Stomach (tissue), 8 donors: ENCODE measurements at regions not wholly inside any gene's neighbourhood (a gene's known extent, or its start where the extent isn't known, plus 50 kb on each side); places are given as distances from the start of the nearest gene placed in this dataset.

Experiments
- DNase-seq, 2 donors: peaks; one replicate each; pipeline versions ENCODE4 v3.0.0 to v3.0.0-alpha.2; 2013 to 2019
- H3K27ac ChIP-seq, 5 donors: fragments of 200-600 bp in 4 of 5; sonication (generic) in 4 of 5; one replicate each; pipeline ENCODE4 v1.5.1; 2013 to 2019; ENCODE audit warnings: mild to moderate bottlenecking in 1 of 5, moderate library complexity in 1 of 5
- H3K27me3 ChIP-seq, 3 donors: fragments of 200-600 bp; sonication (generic); one replicate each; pipeline ENCODE4 v1.5.1; 2017 to 2019; ENCODE audit warnings: mixed run types in 1 of 3
- H3K36me3 ChIP-seq, 4 donors: fragments of 200-600 bp; sonication (generic); 1 replicate in 3 of 4; 2 replicates in 1 of 4; pipeline ENCODE4 v1.5.1; 2016 to 2019
- H3K4me1 ChIP-seq, 4 donors: fragments of 200-600 bp; sonication (generic); one replicate each; pipeline ENCODE4 v1.5.1; 2016 to 2019
- H3K4me3 ChIP-seq, 4 donors: fragments of 200-600 bp; sonication (generic) in 3 of 4; one replicate each; pipeline ENCODE4 v1.5.1; 2016 to 2019; ENCODE audit warnings: mild to moderate bottlenecking in 1 of 4
- H3K9me3 ChIP-seq, 4 donors: fragments of 200-600 bp; sonication (generic); one replicate each; pipeline ENCODE4 v1.5.1; 2016 to 2019
- CTCF ChIP-seq, 7 experiments: fragments of 450-650 bp in 4 of 7; fragments of 200-600 bp in 3 of 7; sonication (generic) in 3 of 7; IDR thresholded peaks; one replicate each; pipeline ENCODE4 v1.5.1; 2016 to 2019; ENCODE audit warnings: antibody characterized with exemption in 7 of 7, control low read depth in 2 of 7, mild to moderate bottlenecking in 1 of 7
- EP300 ChIP-seq: sonication (generic); formaldehyde crosslinking; IDR thresholded peaks from one replicate; pipeline ENCODE4 v1.6.1; 2017; ENCODE audit warnings: antibody characterized with exemption
- POLR2A ChIP-seq, 4 donors: fragments of 450-650 bp; IDR thresholded peaks; one replicate each; pipeline ENCODE4 v1.6.1; 2016; ENCODE audit warnings: antibody characterized with exemption in 4 of 4, control low read depth in 2 of 4, mild to moderate bottlenecking in 1 of 4, moderate library complexity in 1 of 4
- POLR2AphosphoS5 ChIP-seq, 3 donors: sonication (generic); formaldehyde crosslinking; IDR thresholded peaks; one replicate each; pipeline ENCODE4 v1.6.1; 2016; ENCODE audit warnings: antibody characterized with exemption in 3 of 3
- WGBS, 5 donors: extraction: QIAGEN DNeasy Blood & Tissue Kit in 3 of 5; methylation state at CpG; one replicate each; pipeline versions ENCODE4 v1.1.5 to v1.1.7; 2013 to 2018; 5-methylcytosine and 5-hydroxymethylcytosine counted together
- intact Hi-C: fragments of 100-400 bp; cut with DNase I; formaldehyde crosslinking; loops from one replicate; pipeline ENCODE4 v1.15.1; 2023; ENCODE audit warnings: low total_unique reads
- donor health status: healthy with polysubstance abuse.
- donor health status: Bipolar disorder and iron deficiency.
- donor health status: healthy.

GRCh38 chr10:129094233-129094632 is 372.8 kb upstream of the MGMT start:
- H3K27ac ChIP-seq = no peak overlapping the region
- H3K27me3 ChIP-seq = no peaks in the 10 kb centered on the region
- peaks cover 0 to 20% (median 2%) of the 10 kb centered on the region in 4 donors for H3K4me1 ChIP-seq
- no peaks in the 10 kb centered on the region for H3K9me3 ChIP-seq
- DNase-seq = no peak
- H3K4me3 ChIP-seq = no peak overlapping the region
- intact Hi-C loops = no loop called here
- TF ChIP-seq POLR2AphosphoS5 (IDR thresholded peaks at IDR 0.05) (no peak), POLR2A (IDR thresholded peaks at IDR 0.05) (no peak), CTCF (IDR thresholded peaks at IDR 0.05) (no peak), EP300 (no peak)
- H3K36me3 ChIP-seq = no peaks in the 10 kb centered on the region
- WGBS, 5 donors = 81 to 89% (median 84%) methylated on average over 6 of the region's 6 CpGs

GRCh38 chr10:129094861-129095260 is 372.2 kb upstream of the MGMT start:
- intact Hi-C loops = no loop called here
- TF ChIP-seq EP300 (no peak), POLR2AphosphoS5 (IDR thresholded peaks at IDR 0.05) (no peak), POLR2A (IDR thresholded peaks at IDR 0.05) (no peak), CTCF (IDR thresholded peaks at IDR 0.05) (no peak)
- Histone ChIP-seq H3K36me3 (no peaks in the 10 kb centered on the region), H3K9me3 (no peaks in the 10 kb centered on the region), H3K4me1 (peaks cover 0 to 20% (median 2%) of the 10 kb centered on the region in 4 donors), H3K27me3 (no peaks in the 10 kb centered on the region), H3K4me3 (no peak overlapping the region), H3K27ac (no peak overlapping the region)
- WGBS, 5 donors = 56 to 87% (median 81%) methylated on average over 2 of the region's 2 CpGs
- DNase-seq = no peak

- 76 to 92% (median 87%) methylated on average over 7 of the region's 7 CpGs for WGBS, 5 donors
- peaks cover 0 to 20% (median 2%) of the 10 kb centered on the region in 4 donors for H3K4me1 ChIP-seq
- no peak overlapping the region for H3K4me3 ChIP-seq
- H3K9me3 ChIP-seq = no peaks in the 10 kb centered on the region
- peak overlapping the region in 1 of 5 donors; percentile 1 for H3K27ac ChIP-seq
- intact Hi-C loops = no loop called here
- TF ChIP-seq CTCF (IDR thresholded peaks at IDR 0.05) = no peak
- TF ChIP-seq POLR2A (IDR thresholded peaks at IDR 0.05) = no peak
- no peak for TF ChIP-seq POLR2AphosphoS5 (IDR thresholded peaks at IDR 0.05)
- TF ChIP-seq EP300 = no peak
- no peaks in the 10 kb centered on the region for H3K36me3 ChIP-seq
- no peak for DNase-seq
- H3K27me3 ChIP-seq = no peaks in the 10 kb centered on the region
Observed at GRCh38 chr10:129095680-129096064, 371.4 kb upstream of the MGMT start.

GRCh38 chr10:129096065-129096984 is 370.7 kb upstream of the MGMT start:
- peak in 1 of 2 donors; percentile 72 for DNase-seq
- no peaks in the 10 kb centered on the region for H3K36me3 ChIP-seq
- intact Hi-C loops = no loop called here
- peaks cover 0 to 20% (median 2%) of the 10 kb centered on the region in 4 donors for H3K4me1 ChIP-seq
- H3K4me3 ChIP-seq = no peak overlapping the region
- no peaks in the 10 kb centered on the region for H3K27me3 ChIP-seq
- H3K9me3 ChIP-seq = no peaks in the 10 kb centered on the region
- H3K27ac ChIP-seq = peak overlapping the region in 2 of 5 donors; percentile 1 to 41
- TF ChIP-seq POLR2A (IDR thresholded peaks at IDR 0.05) = no peak
- peak; percentile 50 to 76 (median 72) for TF ChIP-seq POLR2AphosphoS5 (IDR thresholded peaks at IDR 0.05)
- no peak for TF ChIP-seq CTCF (IDR thresholded peaks at IDR 0.05)
- no peak for TF ChIP-seq EP300
- WGBS, 5 donors = 34 to 54% (median 51%) methylated on average over 12 of the region's 12 CpGs
